H1 (cell line): ENCODE measurements at regions not wholly inside any gene's neighbourhood (a gene's known extent, or its start where the extent isn't known, plus 50 kb on each side); places are given as distances from the start of the nearest gene placed in this dataset.

Source experiments
- CTCF ChIA-PET: fragments of 300-600 bp; sonication (Branson Sonifier 250); formaldehyde crosslinking; loops from one replicate; lab custom pipeline; 2021; ENCODE audit not compliant: partially characterized antibody; lab: Charles Lee
- POLR2A ChIA-PET: fragments of 300-600 bp; sonication (Branson Sonifier 250); formaldehyde crosslinking; loops from one replicate; lab custom pipeline; 2021; ENCODE audit warnings: inconsistent platforms; ENCODE audit not compliant: partially characterized antibody; lab: Charles Lee
- DNase-seq, 2 experiments: peaks; one replicate each; pipeline versions ENCODE4 v3.0.0 to v3.0.0-alpha.2; 2010 to 2022; ENCODE audit warnings: low spot score in 2 of 2, low read depth in 1 of 2, mixed read lengths in 1 of 2
- FAIRE-seq: peaks from 2 replicates; lab custom pipeline; 2011; peaks lifted over from hg19 to GRCh38; lab: Jason Lieb, UNC
- H2AFZ ChIP-seq: 2 replicates; pipeline ENCODE4 v1.8.1; 2012; ENCODE audit warnings: low read length, inconsistent platforms
- H2AK5ac ChIP-seq: 2 replicates; pipeline ENCODE4 v1.6.1; 2013; ENCODE audit warnings: low read depth, low read length
- H2BK120ac ChIP-seq: replicated peaks from 2 replicates; pipeline ENCODE3; 2013; ENCODE audit warnings: low read depth, low read length, inconsistent platforms
- H2BK12ac ChIP-seq: 2 replicates; pipeline ENCODE4 v1.6.1; 2013; ENCODE audit warnings: low read depth, low read length
- H2BK15ac ChIP-seq: 2 replicates; pipeline ENCODE4 v1.6.1; 2013; ENCODE audit warnings: low read length
- H2BK20ac ChIP-seq: 2 replicates; pipeline ENCODE4 v1.6.1; 2013; ENCODE audit warnings: low read length
- H2BK5ac ChIP-seq: 2 replicates; pipeline ENCODE4 v1.6.1; 2013; ENCODE audit warnings: low read depth, low read length
- H3K14ac ChIP-seq: 2 replicates; pipeline ENCODE4 v1.6.1; 2013; ENCODE audit warnings: inconsistent platforms; ENCODE audit not compliant: insufficient read length
- H3K18ac ChIP-seq: 2 replicates; pipeline ENCODE4 v1.6.1; 2013; ENCODE audit warnings: low read length; ENCODE audit errors: extremely low read depth
- H3K23ac ChIP-seq: 2 replicates; pipeline ENCODE4 v1.6.1; 2013; ENCODE audit warnings: inconsistent platforms; ENCODE audit not compliant: insufficient read length
- H3K23me2 ChIP-seq: 2 replicates; pipeline ENCODE4 v1.6.1; 2013; ENCODE audit warnings: low read depth, low read length
- H3K27ac ChIP-seq: 2 replicates; pipeline ENCODE4 v1.6.1; 2011; ENCODE audit warnings: low read depth, low read length, inconsistent platforms
- H3K27me3 ChIP-seq, 4 experiments: replicated peaks in 1 of 4; 1 replicate in 1 of 4; 2 replicates in 3 of 4; pipeline versions ENCODE4 v1.6.1 to v1.8.1; 2011 to 2013; ENCODE audit warnings: low read length in 3 of 4, mild to moderate bottlenecking in 3 of 4, inconsistent platforms in 2 of 4, mixed read lengths in 2 of 4, moderate library complexity in 1 of 4; ENCODE audit not compliant: control insufficient read depth in 3 of 4, insufficient read depth in 3 of 4; ENCODE audit errors: extremely low read depth in 1 of 4
- H3K36me3 ChIP-seq, 4 experiments: 2 replicates each; pipeline versions ENCODE4 v1.6.1 to v1.8.1; 2011 to 2013; ENCODE audit warnings: mild to moderate bottlenecking in 4 of 4, low read length in 3 of 4, moderate library complexity in 2 of 4, control low read depth in 1 of 4, inconsistent platforms in 1 of 4; ENCODE audit not compliant: insufficient read depth in 4 of 4, control insufficient read depth in 2 of 4
- H3K4ac ChIP-seq: replicated peaks from 2 replicates; pipeline ENCODE3; 2013; ENCODE audit warnings: low read length, low read depth, mixed read lengths, inconsistent platforms; ENCODE audit not compliant: insufficient read length
- H3K4me1 ChIP-seq, 4 experiments: replicated peaks in 1 of 4; 1 replicate in 1 of 4; 2 replicates in 3 of 4; pipeline versions ENCODE4 v1.6.1 to v1.8.1; 2011 to 2013; ENCODE audit warnings: low read length in 3 of 4, inconsistent platforms in 2 of 4, mixed read lengths in 1 of 4; ENCODE audit not compliant: insufficient read depth in 4 of 4, control insufficient read depth in 3 of 4
- H3K4me2 ChIP-seq, 2 experiments: 2 replicates each; pipeline versions ENCODE4 v1.6.1 to v1.8.1; 2011 to 2013; ENCODE audit warnings: low read depth in 2 of 2, low read length in 2 of 2, control low read depth in 1 of 2, inconsistent platforms in 1 of 2, mild to moderate bottlenecking in 1 of 2; ENCODE audit not compliant: insufficient read depth in 1 of 2
- H3K4me3 ChIP-seq, 4 experiments: fragments of 200-600, 300-600 bp in 1 of 4; sonication (generic), shearing (Covaris generic), sonication (Bioruptor Twin) in 1 of 4; 2 replicates each; pipeline versions ENCODE4 v1.5.1 to v1.8.1; 2011 to 2016; ENCODE audit warnings: low read length in 4 of 4, low read depth in 3 of 4, control low read depth in 2 of 4, inconsistent platforms in 2 of 4, mild to moderate bottlenecking in 2 of 4, mixed read lengths in 1 of 4, moderate library complexity in 1 of 4; ENCODE audit not compliant: insufficient read depth in 2 of 4; ENCODE audit errors: extremely low read depth in 1 of 4
- H3K56ac ChIP-seq: replicated peaks from 2 replicates; pipeline ENCODE3; 2013; ENCODE audit warnings: low read depth, mild to moderate bottlenecking, mixed read lengths, low read length, inconsistent platforms; ENCODE audit not compliant: insufficient read length
- H3K79me1 ChIP-seq: 2 replicates; pipeline ENCODE4 v1.6.1; 2013; ENCODE audit warnings: low read depth, low read length, control low read depth
- H3K79me2 ChIP-seq, 2 experiments: 2 replicates each; pipeline versions ENCODE4 v1.6.1 to v1.8.1; 2012 to 2013; ENCODE audit warnings: low read length in 2 of 2, mild to moderate bottlenecking in 2 of 2, inconsistent platforms in 1 of 2; ENCODE audit not compliant: insufficient read depth in 2 of 2, control insufficient read depth in 1 of 2
- H3K9ac ChIP-seq, 4 experiments: replicated peaks in 1 of 4; 1 replicate in 1 of 4; 2 replicates in 3 of 4; pipeline versions ENCODE4 v1.6.1 to v1.8.1; 2011 to 2013; ENCODE audit warnings: low read depth in 3 of 4, low read length in 3 of 4, control low read depth in 2 of 4, mild to moderate bottlenecking in 2 of 4, moderate library complexity in 2 of 4, inconsistent platforms in 1 of 4; ENCODE audit errors: extremely low read depth in 1 of 4
- H3K9me3 ChIP-seq, 2 experiments: 2 replicates each; pipeline versions ENCODE4 v1.6.1 to v1.8.1; 2012 to 2013; ENCODE audit warnings: mild to moderate bottlenecking in 2 of 2, moderate library complexity in 2 of 2, control low read depth in 1 of 2, inconsistent platforms in 1 of 2, low read depth in 1 of 2, low read length in 1 of 2, mixed read lengths in 1 of 2; ENCODE audit not compliant: insufficient read depth in 2 of 2
- H4K20me1 ChIP-seq, 2 experiments: replicated peaks in 1 of 2; 2 replicates each; pipeline versions ENCODE3 to v1.8.1; 2011 to 2013; ENCODE audit warnings: inconsistent platforms in 2 of 2, low read length in 2 of 2, mild to moderate bottlenecking in 1 of 2; ENCODE audit not compliant: insufficient read depth in 2 of 2, control insufficient read depth in 1 of 2
- H4K5ac ChIP-seq: 2 replicates; pipeline ENCODE4 v1.6.1; 2013; ENCODE audit warnings: low read length, low read depth, mixed read lengths, inconsistent platforms; ENCODE audit not compliant: insufficient read length
- H4K8ac ChIP-seq: 2 replicates; pipeline ENCODE4 v1.8.0; 2013; ENCODE audit warnings: mild to moderate bottlenecking, moderate library complexity, low read length, inconsistent platforms; ENCODE audit not compliant: insufficient read depth; ENCODE audit errors: extremely low read depth
- H4K91ac ChIP-seq: replicated peaks from 2 replicates; pipeline ENCODE3; 2013; ENCODE audit warnings: low read length, mixed read lengths, inconsistent platforms; ENCODE audit not compliant: insufficient read length
- ATF2 ChIP-seq: IDR thresholded peaks from 2 replicates; pipeline ENCODE4 v1.6.1; 2012; ENCODE audit warnings: low read length, inconsistent platforms
- CEBPB ChIP-seq: IDR thresholded peaks from 2 replicates; pipeline ENCODE4 v1.6.1; 2012; ENCODE audit warnings: low read depth, low read length
- CHD1 ChIP-seq: IDR thresholded peaks from 2 replicates; pipeline ENCODE4 v1.6.1; 2012; ENCODE audit warnings: low read depth, low read length, improper control_type of control experiment
- JUN ChIP-seq: IDR thresholded peaks from 2 replicates; pipeline ENCODE4 v1.6.1; 2011; ENCODE audit warnings: low read depth, mild to moderate bottlenecking, improper control_type of control experiment, low read length
- SP4 ChIP-seq: IDR thresholded peaks from 2 replicates; pipeline ENCODE4 v1.6.1; 2012; ENCODE audit warnings: low read length, inconsistent platforms
- SUZ12 ChIP-seq: fragments of 200-600 bp; sonication (generic); IDR thresholded peaks from 2 replicates; pipeline ENCODE4 v1.6.1; 2012; ENCODE audit warnings: mild to moderate bottlenecking, inconsistent platforms, low read length, moderate library complexity, mixed read lengths
- whole genome bisulfite sequencing, 2 experiments: shearing (Covaris generic) in 1 of 2; methylation state at CpG; one replicate each; pipeline versions ENCODE4 v1.1.6 to v1.1.7; 2013 to 2015; ENCODE audit warnings: low lambda C conversion rate in 2 of 2, mixed read lengths in 2 of 2, inconsistent platforms in 1 of 2, low coverage in 1 of 2, missing lambda C conversion rate in 1 of 2; ENCODE audit not compliant: insufficient replicate concordance in 2 of 2, insufficient coverage in 1 of 2, insufficient read length in 1 of 2; ENCODE audit errors: extremely low coverage in 1 of 2, missing lambda C conversion rate in 1 of 2; 5-methylcytosine and 5-hydroxymethylcytosine counted together

GRCh38 chr22:48734961-48735360 is 1092.7 kb downstream of the BRD1 start:
- DNase-seq (no peak), FAIRE-seq (no peak)
- no peak overlapping the region for H3K4ac ChIP-seq
- no peak overlapping the region for H2AK5ac ChIP-seq
- H2BK120ac ChIP-seq = no peak overlapping the region
- H3K79me2 ChIP-seq = no peaks in the 10 kb centered on the region
- H2AFZ ChIP-seq = no peak overlapping the region
- H3K9ac ChIP-seq = no peak overlapping the region
- 92% methylated on average over 16 of the region's 16 CpGs; no CpG with 5 or more reads in 1 of the 2 experiments for WGBS, 2 experiments
- H3K56ac ChIP-seq = no peak overlapping the region
- H3K4me3 ChIP-seq = no peak overlapping the region
- no peak overlapping the region for H4K8ac ChIP-seq
- no peak overlapping the region for H3K14ac ChIP-seq
- no peaks in the 10 kb centered on the region for H4K20me1 ChIP-seq
- H3K4me1 ChIP-seq = no peaks in the 10 kb centered on the region
- H3K79me1 ChIP-seq = no peaks in the 10 kb centered on the region; the same call in 1 of the 2 replicates
- H3K27ac ChIP-seq = no peak overlapping the region
- no peaks in the 10 kb centered on the region for H3K23me2 ChIP-seq
- H3K36me3 ChIP-seq = no peaks in the 10 kb centered on the region
- ChIA-PET POLR2A (no interaction called here), CTCF (no interaction called here)
- H3K27me3 ChIP-seq = no peaks in the 10 kb centered on the region
- no peak overlapping the region for H4K91ac ChIP-seq
- H3K4me2 ChIP-seq = no peak overlapping the region
- no peak overlapping the region for H3K23ac ChIP-seq
- no peak overlapping the region for H2BK5ac ChIP-seq
- H2BK15ac ChIP-seq = no peak overlapping the region
- H3K18ac ChIP-seq = no peak overlapping the region
- H2BK20ac ChIP-seq = no peak overlapping the region
- H4K5ac ChIP-seq = no peak overlapping the region
- H3K9me3 ChIP-seq = no peaks in the 10 kb centered on the region
- H2BK12ac ChIP-seq = no peak overlapping the region
- TF ChIP-seq CEBPB = no peak
- TF ChIP-seq SUZ12 = no peak
- TF ChIP-seq ATF2 = no peak
- TF ChIP-seq JUN = no peak
- no peak for TF ChIP-seq CHD1
- TF ChIP-seq SP4 = no peak
